ENCODE measurements at regions not wholly inside any gene's neighbourhood (a gene's known extent, or its start where the extent isn't known, plus 50 kb on each side); places are given as distances from the start of the nearest gene placed in this dataset.
"Not testable (repeated sequence)": the region's sequence is repeated elsewhere in the genome, so short reads cannot be mapped to it uniquely, and the experiment has no call there.

DNA sequence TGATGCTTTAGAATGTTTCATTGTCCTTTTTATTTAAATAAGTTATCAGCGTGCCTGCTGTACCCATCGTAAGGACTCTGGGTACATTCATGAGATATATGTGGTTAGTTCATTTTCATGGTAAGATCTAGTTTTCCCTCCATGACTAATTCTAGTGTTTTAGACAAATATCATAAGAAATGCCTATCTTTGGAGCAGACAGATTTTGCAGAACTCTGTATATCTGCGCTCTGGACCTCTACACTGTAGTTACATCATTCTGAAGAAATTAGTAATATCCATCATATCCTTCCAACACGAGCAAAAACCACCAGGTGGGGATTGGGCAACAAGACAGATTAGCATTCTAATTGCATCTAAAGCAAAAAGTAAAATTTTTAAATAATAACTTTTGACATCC is 499.2 kb downstream of the SETD4 start:
- peak; percentile 34 for DNase-seq

- DNase-seq: peak; percentile 55
Measured at GRCh38 chr21:35559829-35560225, 500.5 kb downstream of the SETD4 start.

DNA sequence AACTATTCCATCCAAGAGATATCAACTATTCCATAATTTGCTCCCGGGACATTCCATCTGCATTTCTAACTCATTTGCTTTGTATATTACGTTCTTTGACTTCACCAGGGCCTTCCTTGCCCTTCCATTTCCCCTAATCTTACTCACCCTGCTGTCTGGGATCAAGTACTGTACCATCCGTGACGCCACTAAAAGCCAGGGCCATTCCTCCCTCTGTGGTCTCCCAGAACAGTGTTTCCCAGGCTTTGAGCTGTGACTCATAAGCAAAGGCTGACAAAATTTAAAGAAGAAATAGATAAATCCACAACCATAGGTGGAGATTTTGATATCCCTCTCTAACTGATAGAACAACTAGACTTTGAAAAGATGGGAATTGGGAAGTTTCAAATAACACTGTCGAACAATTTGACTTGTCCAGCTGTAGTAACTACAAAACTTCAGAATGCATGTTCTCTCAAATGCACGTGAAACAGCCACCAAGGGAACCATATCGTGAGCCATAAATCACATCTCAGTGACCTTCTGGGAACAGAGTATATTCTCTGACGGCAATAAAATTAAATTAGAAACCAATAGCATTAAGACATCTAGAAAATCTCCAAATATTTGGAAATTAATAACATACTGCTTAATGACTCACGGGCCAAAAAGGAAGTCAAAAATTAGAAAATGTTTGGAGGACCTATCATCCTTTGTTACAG is 501.0 kb downstream of the SETD4 start:
- DNase-seq: peak; percentile 96

GRCh38 chr21:35556536-35556935 is 503.8 kb downstream of the SETD4 start:
- no peak for DNase-seq

GRCh38 chr21:35552483-35552882 is 503.4 kb upstream of the RUNX1 start:
- DNase-seq: not testable (repeated sequence)

DNA sequence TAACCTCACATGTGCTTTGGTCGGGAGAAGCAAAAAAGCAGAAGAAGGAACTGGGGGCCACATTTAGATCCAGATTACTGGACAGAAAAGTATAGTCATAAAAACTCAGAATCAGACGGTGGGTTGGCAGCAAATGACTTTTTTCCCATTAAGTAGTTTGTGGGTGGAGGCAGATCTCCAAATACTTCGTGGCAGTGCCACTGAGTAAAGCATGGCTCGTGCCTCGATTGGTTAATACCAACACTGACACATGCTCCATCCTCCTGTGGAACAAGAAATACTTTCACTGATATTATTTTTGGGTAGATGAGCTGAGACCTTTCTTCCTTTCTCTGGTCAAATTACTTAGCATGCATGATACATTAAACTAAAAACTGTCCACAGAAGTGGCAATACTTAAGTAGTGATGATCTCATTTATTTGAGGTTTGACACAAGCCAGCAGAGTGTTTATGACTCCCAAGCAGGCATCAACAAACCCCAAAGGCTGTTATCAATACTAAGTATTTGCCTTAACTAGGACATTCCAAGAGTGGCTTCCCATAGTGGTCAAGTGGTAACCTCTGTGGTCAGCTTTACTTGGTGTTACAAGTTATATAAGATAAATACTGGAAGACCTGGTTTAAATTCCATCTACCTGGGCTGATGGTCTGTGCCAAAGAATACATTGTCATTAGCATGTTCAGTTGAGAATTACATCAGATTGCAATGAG is 500.0 kb upstream of the RUNX1 start:
- no peak for DNase-seq

DNA sequence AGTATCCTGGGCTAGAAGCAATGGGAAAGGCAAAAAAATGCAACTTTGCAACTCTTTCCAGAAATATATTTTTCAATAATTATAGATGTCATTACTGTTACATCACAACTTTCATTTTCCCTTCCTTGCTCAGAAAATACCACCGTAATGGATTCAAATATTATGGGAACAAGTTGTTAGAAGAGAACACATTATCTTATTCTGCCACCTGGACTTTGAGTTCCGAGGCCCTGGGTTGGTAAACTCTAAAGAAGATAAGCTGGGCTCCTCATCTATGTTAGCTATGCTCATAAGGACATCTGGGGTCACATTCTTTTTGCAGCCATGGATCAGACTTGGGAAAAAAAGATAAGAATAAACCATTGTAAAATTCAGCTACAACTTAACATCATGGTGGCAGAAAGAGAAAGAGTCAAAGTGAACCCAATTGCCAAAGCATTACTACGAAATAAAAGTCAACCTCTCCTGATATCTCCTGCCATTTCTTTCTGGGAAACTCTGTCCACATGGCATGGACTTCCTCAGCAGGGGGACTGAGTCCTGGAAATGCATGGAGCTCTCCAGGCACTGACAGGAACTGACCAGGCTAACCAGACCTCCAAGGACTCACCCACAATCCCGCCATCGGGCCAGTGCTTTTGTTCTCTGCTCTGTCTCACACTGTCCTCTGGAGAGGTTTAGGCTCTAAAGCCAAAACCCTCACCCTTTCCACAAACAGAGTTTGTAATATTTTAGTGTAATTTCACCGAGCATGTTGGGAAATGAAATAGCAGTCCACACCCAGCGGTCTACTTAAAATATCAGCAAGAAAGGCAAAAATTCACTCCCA is 499.1 kb upstream of the RUNX1 start:
- DNase-seq: no peak

DNA sequence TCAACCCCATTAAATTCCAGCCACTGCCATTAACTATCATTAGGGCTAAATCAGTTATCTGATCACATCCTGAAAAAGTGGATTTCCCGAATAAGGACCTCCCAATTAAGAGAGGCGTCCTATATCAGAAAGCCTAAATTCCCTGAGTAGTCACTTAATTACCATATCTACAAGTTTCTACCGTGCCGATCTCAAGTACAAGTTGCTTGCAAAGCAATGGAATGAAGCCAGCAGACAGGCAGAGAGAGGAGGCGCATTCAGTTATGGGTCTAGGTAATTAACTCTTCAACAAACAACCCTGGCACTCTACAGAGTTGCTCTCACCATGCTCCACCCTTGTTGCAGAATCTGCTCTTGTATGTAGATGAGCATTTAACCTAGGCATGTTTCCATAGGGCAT is 494.6 kb upstream of the RUNX1 start:
- no peak for DNase-seq

- peak; percentile 98 for DNase-seq
Measured at GRCh38 chr21:35540950-35541638, 492.0 kb upstream of the RUNX1 start.

DNA sequence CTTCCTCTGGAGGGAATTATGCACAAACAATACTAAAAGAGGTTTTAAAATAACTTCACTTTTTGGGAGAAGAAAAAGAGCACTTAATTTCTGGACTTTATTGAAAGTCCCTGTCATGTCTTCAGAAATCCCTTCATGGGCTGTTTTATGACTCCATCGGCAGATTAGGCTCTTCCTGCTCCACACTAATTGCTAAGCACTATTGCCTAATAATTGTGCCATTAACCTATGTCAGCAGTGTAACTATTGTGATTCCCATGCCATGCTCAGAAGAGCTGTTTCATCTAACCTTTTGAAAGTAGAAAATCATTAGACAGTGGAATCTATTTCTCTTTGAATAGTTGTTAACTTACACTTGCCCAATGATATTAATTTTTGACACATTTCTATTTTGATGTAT is 489.3 kb upstream of the RUNX1 start:
- no peak for DNase-seq

- DNase-seq: no peak
Measured at GRCh38 chr21:35537604-35538003, 488.5 kb upstream of the RUNX1 start.

- no peak for DNase-seq
Measured at GRCh38 chr21:35533893-35534292, 484.8 kb upstream of the RUNX1 start.

GRCh38 chr21:35530766-35531165 is 481.7 kb upstream of the RUNX1 start:
- no peak for DNase-seq

DNA sequence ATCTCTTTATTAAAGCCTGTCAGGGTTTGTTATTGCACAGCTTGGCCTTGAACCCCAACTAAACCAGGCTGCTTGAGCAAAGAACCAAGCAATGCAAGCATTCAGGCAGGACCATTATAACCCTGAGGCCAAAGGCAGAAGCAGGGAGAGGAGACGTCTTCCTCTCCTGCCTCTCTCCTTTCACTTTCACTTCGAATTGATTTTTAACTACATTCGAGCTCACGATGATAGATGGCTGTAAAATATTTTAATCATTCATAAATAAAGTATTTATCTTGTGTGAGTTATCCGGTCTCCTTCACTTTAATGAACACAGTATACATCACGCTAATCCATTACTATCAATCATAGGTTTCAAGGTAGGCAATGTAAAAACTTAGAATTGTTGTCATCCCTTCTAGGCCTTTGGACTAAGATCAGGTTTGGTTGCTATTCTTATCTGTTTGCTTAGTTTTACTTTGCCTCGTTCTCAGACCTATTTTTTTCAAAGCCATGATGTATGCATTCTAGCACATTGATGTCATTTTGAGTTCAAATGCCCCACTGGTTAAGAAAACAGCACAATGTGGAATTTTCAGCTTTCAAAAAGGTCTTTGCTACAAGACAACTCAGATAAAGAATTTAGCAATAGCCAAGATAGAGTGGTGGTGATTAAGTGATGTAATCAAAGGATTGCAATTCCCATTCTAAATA is 480.2 kb upstream of the RUNX1 start:
- DNase-seq: no peak

- DNase-seq: no peak
Measured at GRCh38 chr21:35528116-35529042, 479.3 kb upstream of the RUNX1 start.

- no peak for DNase-seq
Measured at GRCh38 chr21:35527358-35527757, 478.3 kb upstream of the RUNX1 start.

- no peak for DNase-seq
Measured at GRCh38 chr21:35525443-35525842, 476.3 kb upstream of the RUNX1 start.

GRCh38 chr21:35521852-35522505 is 472.9 kb upstream of the RUNX1 start:
- no peak for DNase-seq

DNA sequence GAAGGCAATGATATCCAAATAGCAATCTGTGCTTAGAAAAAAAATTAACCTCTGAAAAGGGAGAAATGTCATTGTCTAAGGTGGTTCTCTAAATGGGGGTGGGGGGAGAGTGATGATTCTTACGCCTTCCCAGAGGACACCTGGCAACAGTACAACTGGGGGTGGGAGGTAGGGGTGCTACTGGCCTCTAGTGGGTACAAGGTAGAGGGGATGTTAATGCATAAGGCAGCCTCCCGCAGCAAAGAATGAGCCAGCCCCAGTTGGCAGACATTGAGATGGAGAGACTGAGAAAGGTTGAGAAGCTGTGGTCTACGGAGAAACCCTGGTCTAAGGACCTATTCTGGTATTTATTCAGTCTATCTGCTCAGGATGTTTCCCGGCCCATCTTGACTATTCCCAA is 472.2 kb upstream of the RUNX1 start:
- no peak for DNase-seq

DNA sequence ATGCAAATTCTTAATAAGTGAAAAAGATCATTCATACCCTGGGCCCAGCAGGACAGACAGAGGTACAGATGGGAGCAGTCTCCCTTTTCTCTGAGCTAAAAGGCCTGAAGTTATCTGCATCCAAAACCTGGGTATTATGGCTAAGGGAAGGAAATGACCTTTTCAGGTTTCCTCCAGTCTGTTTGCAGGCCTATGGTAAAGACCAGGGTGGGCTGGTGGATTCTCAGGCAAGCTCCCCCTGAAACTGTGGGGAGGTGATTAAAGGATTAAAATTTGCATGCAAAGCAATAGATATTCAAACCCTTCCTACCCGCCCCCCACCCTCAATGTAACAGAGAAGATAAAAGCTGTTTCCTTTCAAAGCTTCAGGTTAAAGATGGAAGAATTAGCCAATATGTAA is 471.8 kb upstream of the RUNX1 start:
- no peak for DNase-seq

DNA sequence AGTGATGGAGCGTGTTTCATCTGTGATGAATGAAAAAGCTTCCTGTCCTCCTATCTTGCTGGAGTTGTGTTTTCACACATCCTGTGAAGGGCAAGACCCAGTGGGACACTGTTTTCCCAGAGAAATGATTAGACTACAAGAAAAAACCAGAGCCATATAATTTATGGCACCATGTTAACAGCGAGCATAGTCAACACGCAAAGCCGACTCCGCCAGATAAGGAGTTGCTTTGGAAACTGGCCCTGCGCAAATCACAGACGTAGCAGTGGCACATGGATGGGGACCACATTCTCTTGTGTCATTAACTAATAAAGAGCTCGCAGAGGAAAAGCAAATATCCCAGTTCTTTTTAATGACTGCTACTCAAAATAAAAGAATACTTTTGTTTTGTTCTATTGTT is 471.2 kb upstream of the RUNX1 start:
- DNase-seq: no peak
